Lower leg skin (tissue), 3 donors: ENCODE measurements at regions not wholly inside any gene's neighbourhood (a gene's known extent, or its start where the extent isn't known, plus 50 kb on each side); places are given as distances from the start of the nearest gene placed in this dataset.

Experiments
- POLR2A ChIP-seq, 2 donors: fragments of 450-650 bp; IDR thresholded peaks; one replicate each; pipeline ENCODE4 v1.6.1; 2016 to 2017; ENCODE audit warnings: antibody characterized with exemption in 2 of 2, mild to moderate bottlenecking in 1 of 2, moderate library complexity in 1 of 2
- TF ChIP-seq, protein P1 (sequence below), 3 donors: fragments of 450-650 bp; IDR thresholded peaks; one replicate each; pipeline ENCODE4 v1.5.1; 2016; ENCODE audit warnings: antibody characterized with exemption in 3 of 3, mild to moderate bottlenecking in 3 of 3, moderate library complexity in 2 of 3

DNA sequence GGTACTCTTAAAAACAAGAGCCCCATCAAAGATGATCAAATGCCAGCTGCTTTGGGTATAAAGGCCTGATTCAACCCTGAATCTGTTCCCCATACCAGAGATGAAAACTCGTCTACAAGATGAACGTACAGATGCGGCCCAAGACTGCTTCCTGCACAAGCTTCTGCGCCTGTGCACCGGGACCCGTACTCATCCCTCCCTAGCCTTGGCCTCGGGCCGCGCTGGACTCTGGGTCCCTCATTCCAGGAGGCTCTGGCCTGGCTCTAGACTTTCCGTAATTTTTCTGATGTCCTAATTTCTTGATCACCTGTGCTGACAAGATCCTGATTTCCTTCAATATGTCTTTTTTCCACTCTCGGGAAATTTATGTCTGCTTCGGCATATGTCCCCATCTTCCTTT is 612.3 kb downstream of the BNC2 start:
- no peak for TF ChIP-seq POLR2A (IDR thresholded peaks at IDR 0.05)
- TF ChIP-seq, protein P1, sequence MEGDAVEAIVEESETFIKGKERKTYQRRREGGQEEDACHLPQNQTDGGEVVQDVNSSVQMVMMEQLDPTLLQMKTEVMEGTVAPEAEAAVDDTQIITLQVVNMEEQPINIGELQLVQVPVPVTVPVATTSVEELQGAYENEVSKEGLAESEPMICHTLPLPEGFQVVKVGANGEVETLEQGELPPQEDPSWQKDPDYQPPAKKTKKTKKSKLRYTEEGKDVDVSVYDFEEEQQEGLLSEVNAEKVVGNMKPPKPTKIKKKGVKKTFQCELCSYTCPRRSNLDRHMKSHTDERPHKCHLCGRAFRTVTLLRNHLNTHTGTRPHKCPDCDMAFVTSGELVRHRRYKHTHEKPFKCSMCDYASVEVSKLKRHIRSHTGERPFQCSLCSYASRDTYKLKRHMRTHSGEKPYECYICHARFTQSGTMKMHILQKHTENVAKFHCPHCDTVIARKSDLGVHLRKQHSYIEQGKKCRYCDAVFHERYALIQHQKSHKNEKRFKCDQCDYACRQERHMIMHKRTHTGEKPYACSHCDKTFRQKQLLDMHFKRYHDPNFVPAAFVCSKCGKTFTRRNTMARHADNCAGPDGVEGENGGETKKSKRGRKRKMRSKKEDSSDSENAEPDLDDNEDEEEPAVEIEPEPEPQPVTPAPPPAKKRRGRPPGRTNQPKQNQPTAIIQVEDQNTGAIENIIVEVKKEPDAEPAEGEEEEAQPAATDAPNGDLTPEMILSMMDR (IDR thresholded peaks at IDR 0.05): no peak
